GM20000 (cell line): ENCODE measurements at regions not wholly inside any gene's neighbourhood (a gene's known extent, or its start where the extent isn't known, plus 50 kb on each side); places are given as distances from the start of the nearest gene placed in this dataset.

Source experiments
- DNase-seq: peaks from one replicate; pipeline ENCODE4 v3.0.0; 2012; ENCODE audit warnings: low spot score
- TF ChIP-seq, protein P1 (sequence below): IDR thresholded peaks from 2 replicates; pipeline ENCODE4 v1.5.1; 2012; ENCODE audit warnings: mild to moderate bottlenecking, control low read depth; ENCODE audit errors: extremely low read depth, missing control alignments

DNA sequence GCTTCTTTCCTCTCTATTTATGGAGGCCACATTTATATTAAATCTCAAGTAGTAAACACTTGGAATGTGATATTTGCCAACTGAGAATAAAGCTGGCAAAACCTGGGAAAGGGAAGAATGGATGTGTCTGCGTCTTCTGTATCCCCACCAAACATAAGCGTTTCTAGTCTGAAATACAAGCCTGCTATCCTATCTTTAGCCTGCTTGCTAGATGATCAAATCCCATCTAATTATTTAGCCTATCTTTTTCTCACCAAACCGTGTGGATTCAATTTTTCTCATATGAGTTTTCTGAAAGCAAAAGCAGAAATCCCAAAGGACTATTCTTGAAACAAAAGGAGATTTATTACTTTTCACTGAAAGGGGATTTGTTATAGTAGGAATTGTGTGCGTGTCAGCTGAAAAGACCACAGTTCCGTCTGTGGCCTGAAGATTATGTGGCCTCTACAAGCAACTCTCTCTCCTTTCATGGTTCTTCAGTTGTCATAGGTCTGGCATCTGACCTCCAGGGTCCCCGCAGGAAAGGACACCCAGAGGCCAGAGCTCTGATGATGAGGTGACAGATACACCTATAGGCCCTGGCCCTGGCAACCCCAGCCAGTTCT lies 266.0 kb upstream of the MCTP2 start:
- no peak for DNase-seq
- TF ChIP-seq, protein P1, sequence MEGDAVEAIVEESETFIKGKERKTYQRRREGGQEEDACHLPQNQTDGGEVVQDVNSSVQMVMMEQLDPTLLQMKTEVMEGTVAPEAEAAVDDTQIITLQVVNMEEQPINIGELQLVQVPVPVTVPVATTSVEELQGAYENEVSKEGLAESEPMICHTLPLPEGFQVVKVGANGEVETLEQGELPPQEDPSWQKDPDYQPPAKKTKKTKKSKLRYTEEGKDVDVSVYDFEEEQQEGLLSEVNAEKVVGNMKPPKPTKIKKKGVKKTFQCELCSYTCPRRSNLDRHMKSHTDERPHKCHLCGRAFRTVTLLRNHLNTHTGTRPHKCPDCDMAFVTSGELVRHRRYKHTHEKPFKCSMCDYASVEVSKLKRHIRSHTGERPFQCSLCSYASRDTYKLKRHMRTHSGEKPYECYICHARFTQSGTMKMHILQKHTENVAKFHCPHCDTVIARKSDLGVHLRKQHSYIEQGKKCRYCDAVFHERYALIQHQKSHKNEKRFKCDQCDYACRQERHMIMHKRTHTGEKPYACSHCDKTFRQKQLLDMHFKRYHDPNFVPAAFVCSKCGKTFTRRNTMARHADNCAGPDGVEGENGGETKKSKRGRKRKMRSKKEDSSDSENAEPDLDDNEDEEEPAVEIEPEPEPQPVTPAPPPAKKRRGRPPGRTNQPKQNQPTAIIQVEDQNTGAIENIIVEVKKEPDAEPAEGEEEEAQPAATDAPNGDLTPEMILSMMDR: no peak

DNA sequence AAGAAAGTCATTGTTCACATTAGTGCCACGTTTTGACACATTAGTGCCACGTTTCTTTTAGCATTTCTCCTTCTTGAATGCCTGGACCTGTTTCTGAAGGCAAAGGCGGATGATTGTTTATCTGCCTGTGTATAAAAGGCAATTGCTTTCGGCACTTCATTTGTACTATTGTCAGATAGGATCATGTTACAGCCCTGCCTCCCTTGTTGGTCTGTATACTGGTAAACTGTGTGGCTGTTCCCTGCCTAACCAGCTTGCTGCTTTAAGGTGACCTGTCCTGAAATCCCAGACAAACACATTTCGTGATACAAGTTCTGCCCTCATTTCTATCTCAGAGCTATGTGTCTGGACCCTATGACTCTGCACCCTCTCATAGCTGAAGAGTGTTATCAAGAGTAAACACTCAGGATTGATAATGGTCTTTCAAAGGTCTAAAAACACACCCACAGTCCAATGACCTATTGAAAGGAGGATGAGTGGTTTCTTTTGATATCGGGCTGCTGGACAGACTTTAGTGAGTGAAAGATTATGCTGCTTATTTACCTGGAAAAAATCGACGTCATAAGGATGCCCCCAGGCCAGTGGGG lies 276.3 kb upstream of the MCTP2 start:
- TF ChIP-seq, protein P1: no peak

DNA sequence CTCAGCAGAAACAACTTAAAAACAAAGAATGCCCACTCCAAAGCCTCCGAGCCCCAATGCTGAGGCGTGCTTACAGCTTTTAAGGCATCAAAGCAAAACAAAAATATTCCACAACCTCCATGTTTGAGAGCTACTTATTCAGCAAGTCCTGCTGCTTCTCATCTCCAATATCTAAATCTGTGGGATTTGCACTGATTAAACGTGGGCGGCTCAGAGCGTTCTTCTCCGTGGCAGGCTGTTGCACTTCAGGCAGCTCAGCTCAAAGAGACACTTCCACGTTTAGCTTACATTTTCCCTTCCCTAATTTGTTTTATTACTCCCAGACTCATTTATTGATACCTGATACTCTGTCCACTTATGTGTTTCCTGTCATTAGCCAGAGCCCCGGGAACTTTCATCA lies 282.6 kb upstream of the MCTP2 start:
- DNase-seq: no peak
- TF ChIP-seq, protein P1: no peak

More for the DNA sequence above, 276.3 kb upstream of the MCTP2 start:
- DNase-seq: no peak

DNA sequence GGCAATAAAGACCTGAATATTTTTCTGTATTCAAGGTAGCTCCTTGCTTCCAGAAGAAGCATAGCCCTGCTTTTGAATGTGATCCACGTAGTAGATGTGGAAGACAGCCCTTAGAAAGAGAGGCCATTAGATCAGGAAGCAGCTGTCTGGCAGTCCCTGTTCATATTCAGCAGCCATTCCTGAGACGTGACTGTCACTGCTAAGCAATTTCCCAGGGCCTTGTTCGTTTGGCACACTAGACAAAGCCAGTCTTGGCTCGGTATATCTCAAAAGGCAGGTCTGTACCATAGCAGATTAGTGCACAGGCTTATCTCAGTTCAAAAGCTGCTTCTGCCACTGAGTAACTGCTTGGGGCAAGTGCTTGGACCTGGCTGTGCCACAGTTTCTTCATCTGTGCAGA lies 287.8 kb upstream of the MCTP2 start:
- TF ChIP-seq, protein P1: no peak
- DNase-seq: no peak

DNA sequence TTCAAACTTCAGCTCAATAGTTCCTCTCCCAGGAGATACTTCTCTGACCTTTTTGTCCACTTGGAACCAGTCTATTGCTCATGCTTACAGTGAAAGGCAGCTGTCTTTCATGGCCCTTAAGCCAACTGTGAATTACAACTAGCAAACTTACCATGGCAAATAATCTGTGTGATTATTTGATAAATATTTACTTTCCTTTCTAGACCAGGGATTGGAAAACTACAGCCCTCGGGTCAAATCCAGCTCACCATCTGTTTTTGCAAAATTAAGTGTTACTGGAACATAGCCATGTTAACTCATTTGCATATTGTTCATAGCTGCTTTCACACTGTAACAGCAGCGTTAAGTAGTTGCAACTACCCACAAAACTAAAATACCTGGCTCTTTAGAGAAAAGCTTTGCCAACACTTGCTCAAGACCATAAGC lies 289.1 kb upstream of the MCTP2 start:
- DNase-seq: no peak
- TF ChIP-seq, protein P1: no peak

DNA sequence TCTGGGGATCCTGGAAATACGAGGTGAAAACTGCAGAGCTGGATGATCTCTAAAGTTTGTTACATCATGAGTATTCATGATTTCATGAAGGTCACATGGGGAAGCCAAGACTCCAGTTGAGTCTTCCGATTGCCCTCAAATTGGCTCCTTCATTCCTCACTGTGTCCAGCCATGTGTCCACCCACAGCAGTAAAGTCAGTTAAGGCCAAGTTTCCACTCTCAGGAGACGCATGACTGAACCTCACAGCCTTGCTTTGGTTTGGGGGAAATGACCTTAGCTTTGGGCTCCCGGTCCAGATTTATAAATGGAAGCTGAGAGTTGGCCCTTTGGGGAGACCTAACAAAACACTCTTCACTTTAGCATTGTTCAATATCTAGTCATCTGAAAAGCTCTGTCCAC lies 289.7 kb upstream of the MCTP2 start:
- TF ChIP-seq, protein P1: no peak
- no peak for DNase-seq

DNA sequence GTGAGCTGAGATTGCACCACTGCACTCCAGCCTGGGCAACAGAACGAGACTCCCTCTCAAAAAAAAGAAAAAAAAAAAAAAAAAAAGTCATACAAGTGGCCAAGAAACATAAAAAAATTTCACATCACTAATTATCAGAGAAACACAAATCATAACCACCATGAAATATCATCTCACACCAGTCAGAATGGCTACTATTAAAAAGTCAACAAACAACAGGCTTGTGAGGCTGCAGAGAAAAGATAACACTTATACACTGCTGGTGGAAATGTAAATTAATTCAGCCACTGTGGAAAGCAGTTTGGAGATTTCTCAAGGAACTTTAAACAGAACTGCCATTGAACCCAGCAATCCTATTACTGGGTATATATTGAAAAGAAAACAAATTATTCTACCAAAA lies 291.1 kb upstream of the MCTP2 start:
- no peak for DNase-seq
- TF ChIP-seq, protein P1: no peak
